Lower leg skin (tissue), 3 donors: ENCODE measurements at regions not wholly inside any gene's neighbourhood (a gene's known extent, or its start where the extent isn't known, plus 50 kb on each side); places are given as distances from the start of the nearest gene placed in this dataset.

Experiments
- POLR2A ChIP-seq, 2 donors: fragments of 450-650 bp; IDR thresholded peaks; one replicate each; pipeline ENCODE4 v1.6.1; 2016 to 2017; ENCODE audit warnings: antibody characterized with exemption in 2 of 2, mild to moderate bottlenecking in 1 of 2, moderate library complexity in 1 of 2
- TF ChIP-seq, protein P1 (sequence below), 3 donors: fragments of 450-650 bp; IDR thresholded peaks; one replicate each; pipeline ENCODE4 v1.5.1; 2016; ENCODE audit warnings: antibody characterized with exemption in 3 of 3, mild to moderate bottlenecking in 3 of 3, moderate library complexity in 2 of 3

DNA sequence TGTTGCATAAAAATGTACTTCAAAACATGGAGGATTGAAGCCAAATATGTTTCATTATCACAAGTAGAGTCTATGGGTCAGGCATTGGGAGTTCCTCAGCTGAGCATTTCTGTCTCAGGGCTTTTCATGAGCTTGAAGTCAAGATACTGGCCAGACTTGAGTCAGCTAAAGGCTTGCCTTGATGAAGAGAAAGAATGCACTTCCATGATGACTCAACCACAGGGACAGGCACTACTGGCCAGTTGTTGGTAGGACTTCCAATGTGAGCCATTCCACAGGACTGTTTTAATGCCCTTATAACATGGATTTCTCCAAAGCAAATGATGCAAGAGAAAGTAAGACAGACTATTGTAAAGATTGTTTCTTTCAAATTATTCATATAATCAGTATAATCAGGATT lies 895.6 kb downstream of the RAB28 start:
- TF ChIP-seq, protein P1, sequence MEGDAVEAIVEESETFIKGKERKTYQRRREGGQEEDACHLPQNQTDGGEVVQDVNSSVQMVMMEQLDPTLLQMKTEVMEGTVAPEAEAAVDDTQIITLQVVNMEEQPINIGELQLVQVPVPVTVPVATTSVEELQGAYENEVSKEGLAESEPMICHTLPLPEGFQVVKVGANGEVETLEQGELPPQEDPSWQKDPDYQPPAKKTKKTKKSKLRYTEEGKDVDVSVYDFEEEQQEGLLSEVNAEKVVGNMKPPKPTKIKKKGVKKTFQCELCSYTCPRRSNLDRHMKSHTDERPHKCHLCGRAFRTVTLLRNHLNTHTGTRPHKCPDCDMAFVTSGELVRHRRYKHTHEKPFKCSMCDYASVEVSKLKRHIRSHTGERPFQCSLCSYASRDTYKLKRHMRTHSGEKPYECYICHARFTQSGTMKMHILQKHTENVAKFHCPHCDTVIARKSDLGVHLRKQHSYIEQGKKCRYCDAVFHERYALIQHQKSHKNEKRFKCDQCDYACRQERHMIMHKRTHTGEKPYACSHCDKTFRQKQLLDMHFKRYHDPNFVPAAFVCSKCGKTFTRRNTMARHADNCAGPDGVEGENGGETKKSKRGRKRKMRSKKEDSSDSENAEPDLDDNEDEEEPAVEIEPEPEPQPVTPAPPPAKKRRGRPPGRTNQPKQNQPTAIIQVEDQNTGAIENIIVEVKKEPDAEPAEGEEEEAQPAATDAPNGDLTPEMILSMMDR (IDR thresholded peaks at IDR 0.05), result no peak
- TF ChIP-seq POLR2A (IDR thresholded peaks at IDR 0.05), result no peak
